HG03066 (cell line): ENCODE measurements at regions not wholly inside any gene's neighbourhood (a gene's known extent, or its start where the extent isn't known, plus 50 kb on each side); places are given as distances from the start of the nearest gene placed in this dataset.

ENCODE experiments used
- ATAC-seq: cut with Tn5 transposase; IDR thresholded peaks from one replicate; pipeline ENCODE4 v1.9.1; 2021; ENCODE audit warnings: low read depth; ENCODE audit not compliant: unreplicated experiment

GRCh38 chr13:58855283-58855682 lies 1223.7 kb downstream of the PCDH17 start:
- ATAC-seq: no peak

GRCh38 chr13:58858870-58859371 lies 1227.4 kb downstream of the PCDH17 start:
- no peak for ATAC-seq

- no peak for ATAC-seq
These were observed 1233.7 kb downstream of the PCDH17 start for GRCh38 chr13:58865286-58865685.

- no peak for ATAC-seq
These were observed 1238.0 kb downstream of the PCDH17 start for GRCh38 chr13:58869566-58869965.

GRCh38 chr13:58876473-58876872 lies 1244.9 kb downstream of the PCDH17 start:
- ATAC-seq: no peak

GRCh38 chr13:58879114-58879513 lies 1247.6 kb downstream of the PCDH17 start:
- no peak for ATAC-seq

GRCh38 chr13:58882516-58882915 lies 1251.0 kb downstream of the PCDH17 start:
- no peak for ATAC-seq

- ATAC-seq: no peak
These were observed 1251.9 kb downstream of the PCDH17 start for GRCh38 chr13:58883405-58883804.

GRCh38 chr13:58884353-58885209 lies 1253.0 kb downstream of the PCDH17 start:
- ATAC-seq: no peak

- ATAC-seq: no peak
These were observed 1257.9 kb downstream of the PCDH17 start for GRCh38 chr13:58889474-58889873.

- no peak for ATAC-seq
These were observed 1261.9 kb downstream of the PCDH17 start for GRCh38 chr13:58893396-58893795.

GRCh38 chr13:58906329-58907007 lies 1257.3 kb downstream of the DIAPH3 start:
- ATAC-seq: no peak

- no peak for ATAC-seq
These were observed 1256.4 kb downstream of the DIAPH3 start for GRCh38 chr13:58907347-58907746.

- peak; percentile 53 for ATAC-seq
These were observed 1255.6 kb downstream of the DIAPH3 start for GRCh38 chr13:58908019-58908679.

- no peak for ATAC-seq
These were observed 1244.2 kb downstream of the DIAPH3 start for GRCh38 chr13:58919551-58919950.

GRCh38 chr13:58921129-58921528 lies 1242.6 kb downstream of the DIAPH3 start:
- ATAC-seq: no peak

- ATAC-seq: no peak
These were observed 1236.9 kb downstream of the DIAPH3 start for GRCh38 chr13:58926858-58927257.

- no peak for ATAC-seq
These were observed 1230.3 kb downstream of the DIAPH3 start for GRCh38 chr13:58933475-58933874.

- no peak for ATAC-seq
These were observed 1228.0 kb downstream of the DIAPH3 start for GRCh38 chr13:58935689-58936088.

GRCh38 chr13:58946274-58946673 lies 1217.5 kb downstream of the DIAPH3 start:
- ATAC-seq: no peak

- no peak for ATAC-seq
These were observed 1214.1 kb downstream of the DIAPH3 start for GRCh38 chr13:58949646-58950045.
